ENCODE measurements at regions not wholly inside any gene's neighbourhood (a gene's known extent, or its start where the extent isn't known, plus 50 kb on each side); places are given as distances from the start of the nearest gene placed in this dataset.

DNA sequence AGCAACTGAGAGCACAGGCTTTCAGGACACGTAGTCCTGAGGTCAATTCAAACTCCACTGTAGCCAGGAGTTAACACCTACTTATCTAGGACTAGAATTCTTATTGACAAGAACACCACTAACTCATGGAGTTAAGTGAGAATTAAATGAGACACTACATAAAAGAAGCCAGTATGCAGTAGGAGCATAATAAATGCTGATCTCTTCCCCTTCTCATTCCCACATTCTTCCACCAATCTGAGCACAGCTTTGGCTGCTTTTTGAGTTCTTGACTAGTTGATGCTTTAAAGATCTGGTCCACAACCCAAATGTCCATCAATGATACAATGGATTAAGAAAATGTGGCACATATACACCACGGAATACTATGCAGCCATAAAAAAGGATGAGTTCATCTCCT, 55.2 kb downstream of the TTC32 start:
- Mint-ChIP-seq H3K27me3 (ENCODE audit: low read depth) (peaks cover 7% of the 10 kb centered on the region), H3K4me3 (ENCODE audit: low read depth) (no peak overlapping the region), H3K36me3 (ENCODE audit: low read depth) (no peaks in the 10 kb centered on the region), H3K4me1 (ENCODE audit: low read depth) (no peaks in the 10 kb centered on the region), H3K27ac (no peak overlapping the region), H3K9me3 (no peaks in the 10 kb centered on the region)
- intact Hi-C loops (cut with micrococcal nuclease): no loop called here
- DNase-seq (ENCODE audit: low spot score): no peak

DNA sequence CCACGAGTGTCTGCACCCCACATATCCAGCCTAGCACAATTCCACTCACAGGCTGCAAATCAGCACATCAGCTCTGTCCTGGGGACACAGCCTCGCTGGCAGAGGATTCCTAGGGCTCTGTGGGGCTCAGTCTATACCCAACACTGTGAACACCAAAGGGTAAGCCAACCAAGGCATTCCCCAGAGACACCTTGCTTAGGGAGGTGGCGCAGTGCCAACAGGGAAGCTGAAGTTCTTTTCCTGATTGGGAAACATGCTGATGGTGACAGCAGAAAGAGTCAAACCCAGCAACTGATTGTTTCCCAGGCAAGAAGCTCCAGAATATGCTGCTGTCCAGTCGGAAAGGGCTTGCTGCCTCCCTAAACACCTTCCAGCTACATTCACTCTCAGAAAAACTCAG, 55.8 kb downstream of the TTC32 start:
- Mint-ChIP-seq H3K9me3 (no peaks in the 10 kb centered on the region), H3K36me3 (ENCODE audit: low read depth) (no peaks in the 10 kb centered on the region), H3K4me1 (ENCODE audit: low read depth) (no peaks in the 10 kb centered on the region)

DNA sequence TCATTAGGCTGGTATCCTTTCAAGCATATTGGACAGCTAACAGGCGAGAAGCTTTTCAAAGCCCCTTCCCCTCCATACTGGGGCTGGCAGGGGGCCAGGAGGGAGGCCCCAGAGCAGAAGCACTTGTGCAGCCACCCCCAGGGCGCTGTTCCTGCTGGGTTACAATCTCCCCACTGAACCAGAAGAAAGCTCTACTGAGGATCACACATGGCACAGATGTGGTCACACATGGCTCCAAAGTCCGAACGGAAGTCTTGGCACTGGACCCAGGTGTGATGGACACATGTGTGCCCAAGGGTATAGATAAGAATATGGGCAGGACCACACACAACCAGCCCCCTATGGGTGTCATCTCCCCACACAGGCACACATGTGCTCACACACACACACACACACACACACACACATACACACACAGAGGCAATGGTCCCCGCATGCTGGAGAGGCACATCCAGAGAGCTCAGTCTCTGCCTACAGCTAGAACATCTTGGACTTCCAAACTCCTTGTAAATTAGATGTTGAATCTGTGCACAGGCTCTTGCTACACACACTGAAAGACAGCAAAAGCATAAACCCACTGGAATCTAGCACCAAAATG, 56.4 kb downstream of the TTC32 start:
- Mint-ChIP-seq H3K27me3 (ENCODE audit: low read depth) (peaks cover 7% of the 10 kb centered on the region), H3K9me3 (no peaks in the 10 kb centered on the region)
- no peak for DNase-seq (ENCODE audit: low spot score)

More for the DNA sequence above, 55.8 kb downstream of the TTC32 start:
- H3K27ac Mint-ChIP-seq: no peak overlapping the region
- no peak for DNase-seq (ENCODE audit: low spot score)
- H3K27me3 Mint-ChIP-seq (ENCODE audit: low read depth): peaks cover 7% of the 10 kb centered on the region
- H3K4me3 Mint-ChIP-seq (ENCODE audit: low read depth): no peak overlapping the region
- intact Hi-C loops (cut with micrococcal nuclease): no loop called here

DNA sequence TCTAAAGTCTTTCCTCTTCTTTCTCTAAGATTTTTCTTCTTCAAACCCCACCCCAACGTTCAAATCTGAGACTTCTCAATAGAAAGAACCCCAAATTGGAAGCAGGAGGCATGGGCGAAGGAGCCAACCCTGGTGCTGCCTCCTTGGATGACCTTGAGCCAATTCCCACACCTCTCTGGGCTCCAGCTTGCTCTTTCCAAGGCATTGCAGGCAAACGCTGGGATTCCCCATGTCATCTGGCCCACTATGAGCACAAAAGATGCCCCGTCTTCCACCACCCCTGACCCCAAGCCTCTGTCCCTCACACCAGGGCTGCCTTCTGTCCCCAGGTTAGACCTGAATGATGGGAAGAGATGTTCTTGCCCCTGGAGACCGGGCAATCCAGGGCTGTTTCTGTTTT, 57.0 kb downstream of the TTC32 start:
- no peak for DNase-seq (ENCODE audit: low spot score)
- Mint-ChIP-seq H3K4me1 (ENCODE audit: low read depth) (peaks cover 3% of the 10 kb centered on the region), H3K36me3 (ENCODE audit: low read depth) (no peaks in the 10 kb centered on the region), H3K27me3 (ENCODE audit: low read depth) (peaks cover 7% of the 10 kb centered on the region), H3K27ac (no peak overlapping the region), H3K9me3 (no peaks in the 10 kb centered on the region), H3K4me3 (ENCODE audit: low read depth) (no peak overlapping the region)
- intact Hi-C loops (cut with micrococcal nuclease): no loop called here

More for the DNA sequence above, 56.4 kb downstream of the TTC32 start:
- intact Hi-C loops (cut with micrococcal nuclease): no loop called here
- Mint-ChIP-seq H3K4me1 (ENCODE audit: low read depth) (no peaks in the 10 kb centered on the region), H3K36me3 (ENCODE audit: low read depth) (no peaks in the 10 kb centered on the region), H3K4me3 (ENCODE audit: low read depth) (no peak overlapping the region), H3K27ac (no peak overlapping the region)

DNA sequence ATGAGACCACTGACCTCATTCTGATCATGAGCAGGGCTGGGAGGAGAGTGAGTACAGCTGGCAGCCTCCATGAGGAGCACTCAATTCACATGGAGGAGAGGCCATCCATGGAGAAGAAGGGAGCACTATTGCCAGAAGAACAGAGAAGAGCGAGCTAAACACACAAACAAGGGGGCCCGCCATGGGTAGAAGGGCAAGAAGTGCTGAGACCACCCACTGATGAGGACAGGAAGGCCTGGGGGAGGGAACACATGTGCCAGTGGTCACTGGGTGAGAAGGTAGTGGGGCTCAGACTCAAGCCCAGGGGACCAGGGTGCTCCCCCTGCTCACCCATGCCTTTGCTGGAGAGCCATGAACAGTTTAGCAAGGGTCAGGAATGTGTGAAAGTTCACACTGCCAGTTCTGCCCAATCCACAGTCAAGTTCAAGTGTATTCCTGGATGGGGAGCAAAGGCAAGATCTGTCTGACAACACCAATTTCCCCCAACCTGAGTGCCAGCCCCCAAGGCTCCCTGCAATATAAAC, 57.7 kb downstream of the TTC32 start:
- no peak for DNase-seq (ENCODE audit: low spot score)
- Mint-ChIP-seq H3K27ac (no peak overlapping the region), H3K4me3 (ENCODE audit: low read depth) (no peak overlapping the region), H3K9me3 (no peaks in the 10 kb centered on the region), H3K36me3 (ENCODE audit: low read depth) (no peaks in the 10 kb centered on the region), H3K27me3 (ENCODE audit: low read depth) (peaks cover 7% of the 10 kb centered on the region), H3K4me1 (ENCODE audit: low read depth) (peaks cover 8% of the 10 kb centered on the region)
- intact Hi-C loops (cut with micrococcal nuclease): no loop called here

DNA sequence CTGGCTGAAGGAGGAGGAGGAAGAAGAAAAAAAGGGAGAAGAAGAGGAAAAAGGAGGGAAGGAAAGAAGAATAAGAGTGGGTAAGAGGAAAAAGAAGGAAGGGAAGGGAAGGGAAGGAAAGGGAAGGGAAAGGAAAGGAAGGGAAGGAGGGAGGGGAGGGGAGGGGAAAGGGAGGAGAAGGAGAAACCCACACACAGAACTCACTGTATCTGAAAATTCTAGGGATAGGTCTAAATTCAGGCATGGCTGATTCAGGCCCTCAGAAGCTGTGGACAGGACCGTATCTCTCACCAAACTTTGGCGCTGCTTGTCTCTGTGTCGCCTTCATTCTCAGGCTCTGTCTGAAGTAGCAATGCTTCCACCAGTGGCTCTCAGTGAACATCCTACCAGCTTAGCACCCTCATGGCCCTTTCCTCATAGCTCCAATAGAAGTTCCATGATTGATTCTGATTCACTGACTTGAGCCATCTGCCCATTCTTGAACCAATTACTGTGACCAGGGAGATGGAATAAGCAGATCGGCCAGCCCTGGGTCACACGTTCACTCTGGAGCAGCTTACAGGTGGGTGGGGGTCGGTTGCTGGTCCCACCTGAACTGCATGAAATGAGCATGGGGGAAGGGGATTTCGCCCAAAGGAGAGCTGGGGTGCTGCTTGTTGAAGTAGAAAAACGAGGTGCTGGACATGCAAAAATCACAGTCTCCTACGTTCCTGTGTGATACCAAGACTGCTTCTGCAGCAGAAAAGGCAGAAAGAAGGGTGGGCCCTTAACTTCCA, 59.7 kb downstream of the TTC32 start:
- intact Hi-C loops (cut with micrococcal nuclease): no loop called here
- H3K9me3 Mint-ChIP-seq: no peaks in the 10 kb centered on the region
- peaks cover 7% of the 10 kb centered on the region for H3K27me3 Mint-ChIP-seq (ENCODE audit: low read depth)
- no peaks in the 10 kb centered on the region for H3K36me3 Mint-ChIP-seq (ENCODE audit: low read depth)
- peaks cover 8% of the 10 kb centered on the region for H3K4me1 Mint-ChIP-seq (ENCODE audit: low read depth)
- no peak overlapping the region for H3K27ac Mint-ChIP-seq
- no peak overlapping the region for H3K4me3 Mint-ChIP-seq (ENCODE audit: low read depth)
- no peak for DNase-seq (ENCODE audit: low spot score)

DNA sequence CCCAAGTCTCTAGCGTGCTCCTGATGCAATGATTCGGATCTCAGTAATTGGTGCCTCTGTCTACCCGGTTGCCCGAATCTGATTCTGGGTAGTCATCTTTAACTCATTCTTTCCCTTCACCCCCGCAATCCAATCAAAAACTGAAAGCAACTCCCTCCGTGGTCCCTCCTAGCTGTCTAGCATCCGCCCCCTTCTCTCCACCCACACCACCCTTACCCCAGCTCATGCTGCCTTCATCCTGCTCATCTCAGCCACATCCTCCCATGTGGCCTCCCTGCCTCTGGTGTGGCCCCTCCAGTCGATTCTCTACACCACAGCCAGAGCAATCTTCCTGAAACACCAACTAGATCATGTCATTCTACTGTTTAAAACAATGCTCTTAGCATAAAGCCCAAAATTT, 62.3 kb downstream of the TTC32 start:
- peaks cover 8% of the 10 kb centered on the region for H3K4me1 Mint-ChIP-seq (ENCODE audit: low read depth)
- no peak for DNase-seq (ENCODE audit: low spot score)
- peaks cover 2% of the 10 kb centered on the region for H3K27me3 Mint-ChIP-seq (ENCODE audit: low read depth)
- H3K36me3 Mint-ChIP-seq (ENCODE audit: low read depth): no peaks in the 10 kb centered on the region
- intact Hi-C loops (cut with micrococcal nuclease): no loop called here
- no peak overlapping the region for H3K4me3 Mint-ChIP-seq (ENCODE audit: low read depth)
- H3K27ac Mint-ChIP-seq: no peak overlapping the region
- H3K9me3 Mint-ChIP-seq: no peaks in the 10 kb centered on the region

DNA sequence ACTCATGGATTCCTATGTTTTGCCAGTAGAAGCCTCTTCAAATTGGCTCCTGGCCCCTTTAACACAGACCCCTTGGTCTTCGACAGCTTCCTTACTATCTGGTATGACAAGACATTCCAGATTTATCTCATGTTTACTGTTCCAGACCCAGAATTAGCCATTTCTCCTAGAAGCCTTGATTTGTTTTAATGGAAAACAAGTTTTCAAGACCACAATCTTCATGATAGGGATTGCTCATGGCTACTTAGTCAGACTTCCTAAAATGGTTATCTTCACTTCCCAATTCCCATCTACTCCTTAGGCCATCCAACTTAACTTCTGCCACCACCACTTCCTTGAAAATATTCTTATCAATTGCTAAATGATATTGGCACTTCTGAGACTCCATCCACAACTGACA, 63.2 kb downstream of the TTC32 start:
- no peak overlapping the region for H3K4me3 Mint-ChIP-seq (ENCODE audit: low read depth)
- peaks cover 2% of the 10 kb centered on the region for H3K27me3 Mint-ChIP-seq (ENCODE audit: low read depth)
- H3K27ac Mint-ChIP-seq: no peak overlapping the region

DNA sequence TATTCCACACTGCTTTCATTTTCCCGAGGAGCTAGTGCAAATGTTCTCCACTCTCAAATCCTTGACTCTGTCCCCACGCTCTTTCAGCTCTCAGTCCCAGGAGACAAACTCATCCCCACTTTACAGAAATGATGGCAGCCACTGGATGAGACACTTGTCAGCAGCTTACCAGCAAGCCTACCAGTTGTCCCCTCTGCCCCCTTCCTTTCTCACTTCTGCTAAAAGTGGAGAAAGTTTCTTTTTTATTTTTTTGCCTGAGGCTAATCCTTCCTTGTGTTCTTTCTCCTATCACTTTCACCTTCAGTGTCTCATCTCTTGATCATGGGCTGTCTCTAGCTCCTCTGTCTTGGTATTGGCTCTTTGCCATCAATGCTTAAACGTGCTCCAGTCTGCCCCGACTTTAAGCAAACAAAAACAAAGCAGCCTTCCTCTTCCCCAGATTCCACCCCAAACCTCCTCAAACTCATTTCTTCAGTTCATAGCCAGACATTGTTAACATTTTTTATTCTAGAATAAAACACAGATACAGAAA, 64.5 kb downstream of the TTC32 start:
- Mint-ChIP-seq H3K9me3 (no peaks in the 10 kb centered on the region), H3K27ac (no peak overlapping the region), H3K27me3 (ENCODE audit: low read depth) (no peaks in the 10 kb centered on the region), H3K4me3 (ENCODE audit: low read depth) (no peak overlapping the region), H3K36me3 (ENCODE audit: low read depth) (no peaks in the 10 kb centered on the region), H3K4me1 (ENCODE audit: low read depth) (peaks cover 8% of the 10 kb centered on the region)
- intact Hi-C loops (cut with micrococcal nuclease): no loop called here
- DNase-seq (ENCODE audit: low spot score): no peak

More for the DNA sequence above, 63.2 kb downstream of the TTC32 start:
- intact Hi-C loops (cut with micrococcal nuclease): no loop called here
- Mint-ChIP-seq H3K36me3 (ENCODE audit: low read depth) (no peaks in the 10 kb centered on the region), H3K4me1 (ENCODE audit: low read depth) (peaks cover 8% of the 10 kb centered on the region), H3K9me3 (no peaks in the 10 kb centered on the region)
- no peak for DNase-seq (ENCODE audit: low spot score)

DNA sequence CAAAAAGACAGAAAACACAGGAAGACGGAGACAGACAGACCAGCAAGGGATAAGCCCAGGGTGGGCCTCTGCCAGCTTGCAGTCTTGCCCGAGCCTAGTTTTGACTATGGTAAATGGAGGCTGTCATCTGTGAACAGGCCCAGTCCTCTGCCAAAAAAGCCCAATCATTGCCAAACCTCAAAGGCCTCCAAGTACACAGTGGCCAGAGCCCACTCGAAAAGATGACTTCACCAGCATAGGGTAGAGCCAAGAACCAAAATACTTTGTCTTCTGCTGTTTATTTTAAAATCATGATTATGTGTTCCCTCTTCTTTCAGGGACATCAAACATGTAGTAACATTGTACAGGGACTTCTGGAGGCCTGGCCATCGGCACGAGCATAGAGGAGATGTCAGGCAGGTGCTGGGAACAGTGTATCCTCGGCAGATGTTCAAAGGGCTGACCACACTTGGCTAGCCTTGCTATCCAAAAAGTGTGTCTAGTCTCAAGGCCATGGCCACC, 66.0 kb downstream of the TTC32 start:
- intact Hi-C loops (cut with micrococcal nuclease): no loop called here
- H3K4me1 Mint-ChIP-seq (ENCODE audit: low read depth): peaks cover 8% of the 10 kb centered on the region
- H3K27ac Mint-ChIP-seq: no peak overlapping the region
- no peak overlapping the region for H3K4me3 Mint-ChIP-seq (ENCODE audit: low read depth)
- H3K27me3 Mint-ChIP-seq (ENCODE audit: low read depth): no peaks in the 10 kb centered on the region
- DNase-seq (ENCODE audit: low spot score): no peak
- H3K9me3 Mint-ChIP-seq: no peaks in the 10 kb centered on the region
- no peaks in the 10 kb centered on the region for H3K36me3 Mint-ChIP-seq (ENCODE audit: low read depth)

DNA sequence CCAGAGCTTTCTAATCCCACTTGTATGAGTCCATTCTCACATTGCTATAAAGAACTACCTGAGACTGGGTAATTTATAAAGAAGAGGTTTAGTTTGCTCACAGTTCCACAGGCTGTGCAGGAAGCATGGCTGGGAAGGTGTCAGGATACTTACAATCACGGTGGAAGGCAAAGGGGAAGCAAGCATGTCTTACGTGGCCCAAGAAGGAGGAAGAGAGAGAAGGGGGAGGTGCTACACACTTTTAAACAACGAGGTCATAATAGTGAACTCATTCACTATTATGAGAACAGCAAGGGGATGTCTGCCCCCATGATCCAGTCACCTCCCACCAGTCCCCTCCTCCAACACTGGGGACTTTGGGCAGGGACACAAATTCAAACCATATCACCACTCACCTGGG, 67.8 kb downstream of the TTC32 start:
- H3K4me1 Mint-ChIP-seq (ENCODE audit: low read depth): no peaks in the 10 kb centered on the region
- intact Hi-C loops (cut with micrococcal nuclease): no loop called here
- H3K27ac Mint-ChIP-seq: no peak overlapping the region
- no peaks in the 10 kb centered on the region for H3K36me3 Mint-ChIP-seq (ENCODE audit: low read depth)
- H3K4me3 Mint-ChIP-seq (ENCODE audit: low read depth): no peak overlapping the region
- H3K9me3 Mint-ChIP-seq: no peaks in the 10 kb centered on the region
- peaks cover 1% of the 10 kb centered on the region for H3K27me3 Mint-ChIP-seq (ENCODE audit: low read depth)
- DNase-seq (ENCODE audit: low spot score): no peak

DNA sequence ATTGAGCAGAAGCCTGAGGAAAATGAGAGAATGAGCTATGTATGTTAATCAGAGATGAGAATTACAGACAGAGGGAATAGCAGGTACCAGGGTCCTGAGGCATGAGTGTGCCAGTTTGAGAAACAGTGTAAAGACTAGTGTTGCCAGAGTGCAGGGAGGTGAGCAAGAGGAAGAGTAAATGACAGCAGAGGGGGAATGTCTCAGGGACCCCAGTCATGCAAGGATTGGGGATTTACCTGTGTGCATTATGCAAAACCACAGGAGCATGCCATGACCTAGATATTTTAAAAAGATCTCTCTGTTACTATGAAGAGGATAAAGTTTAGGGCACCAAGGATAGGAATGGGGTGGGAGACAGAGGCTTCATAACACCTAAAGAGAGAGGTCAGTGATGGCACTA, 72.1 kb downstream of the TTC32 start:
- no peak for DNase-seq (ENCODE audit: low spot score)
- Mint-ChIP-seq H3K4me3 (ENCODE audit: low read depth) (no peak overlapping the region), H3K36me3 (ENCODE audit: low read depth) (no peaks in the 10 kb centered on the region), H3K27ac (no peak overlapping the region), H3K9me3 (no peaks in the 10 kb centered on the region), H3K4me1 (ENCODE audit: low read depth) (no peaks in the 10 kb centered on the region), H3K27me3 (ENCODE audit: low read depth) (peaks cover 14% of the 10 kb centered on the region)
- intact Hi-C loops (cut with micrococcal nuclease): no loop called here

DNA sequence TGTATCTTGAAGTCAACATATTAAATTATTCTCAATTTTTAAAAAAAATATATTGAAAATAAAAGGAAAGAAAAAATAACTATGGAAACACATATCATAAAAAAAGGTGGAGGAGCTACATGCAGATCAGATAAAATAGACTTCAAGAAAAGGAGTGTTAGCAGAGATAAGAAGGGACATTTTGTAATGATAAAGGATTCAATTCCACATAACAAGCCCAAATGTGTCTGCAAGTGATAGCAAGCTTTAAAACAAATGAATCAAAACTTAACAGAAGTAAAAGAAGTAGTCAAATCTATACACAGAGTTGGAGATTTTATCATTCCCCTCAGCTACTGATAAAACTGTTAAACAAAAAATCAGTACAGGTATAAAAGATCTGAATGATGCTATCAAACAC, 74.9 kb downstream of the TTC32 start:
- Mint-ChIP-seq H3K4me1 (ENCODE audit: low read depth) (no peaks in the 10 kb centered on the region), H3K27ac (no peak overlapping the region), H3K36me3 (ENCODE audit: low read depth) (no peaks in the 10 kb centered on the region), H3K4me3 (ENCODE audit: low read depth) (no peak overlapping the region), H3K27me3 (ENCODE audit: low read depth) (peaks cover 21% of the 10 kb centered on the region), H3K9me3 (no peaks in the 10 kb centered on the region)
- DNase-seq (ENCODE audit: low spot score): no peak
- intact Hi-C loops (cut with micrococcal nuclease): no loop called here

Data from activated T-helper 2 cell treated with anti-CD3 and anti-CD28 coated beads, Interferon-gamma antibody, Interleukin-2, Interleukin-4, amounts not matched to agents 10 μg/mL and 5 μg/mL and 100 μg/mL, durations not matched to agents 14 hours and 24 hours and 36 hours (primary cell).